ENCODE measurements at regions not wholly inside any gene's neighbourhood (a gene's known extent, or its start where the extent isn't known, plus 50 kb on each side); places are given as distances from the start of the nearest gene placed in this dataset.

- Histone ChIP-seq H4K20me1 (replicated peaks in 1 of 2; ENCODE audit: control insufficient read depth in 1 of 2, insufficient read depth in 2 of 2, low read length in 2 of 2) (no peaks in the 10 kb centered on the region), H2BK15ac (ENCODE audit: low read length) (no peak overlapping the region), H2BK5ac (ENCODE audit: low read depth, low read length) (no peak overlapping the region), H2BK120ac (replicated peaks; ENCODE audit: low read depth, low read length) (no peak overlapping the region), H3K9ac (replicated peaks in 1 of 4; ENCODE audit: extremely low read depth in 1 of 4, low read depth in 3 of 4, low read length in 3 of 4) (no peak overlapping the region), H3K27me3 (replicated peaks in 1 of 4; ENCODE audit: control insufficient read depth in 3 of 4, extremely low read depth in 1 of 4, insufficient read depth in 3 of 4, low read length in 3 of 4) (no peaks in the 10 kb centered on the region), H3K79me1 (ENCODE audit: low read depth, low read length) (no peaks in the 10 kb centered on the region), H3K14ac (ENCODE audit: insufficient read length) (no peak overlapping the region), H4K5ac (ENCODE audit: insufficient read length, low read depth, low read length) (no peak overlapping the region), H3K56ac (replicated peaks; ENCODE audit: insufficient read length, low read depth, low read length) (no peak overlapping the region), H3K4me3 (ENCODE audit: extremely low read depth in 1 of 4, insufficient read depth in 2 of 4, low read depth in 3 of 4, low read length in 4 of 4) (no peak overlapping the region), H3K9me3 (ENCODE audit: insufficient read depth in 2 of 2, low read depth in 1 of 2, low read length in 1 of 2) (0 out of 4 replicates have a peak, but pooled peaks cover 0 to 3% of the 10 kb centered on the region in 2 experiments), H3K79me2 (ENCODE audit: control insufficient read depth in 1 of 2, insufficient read depth in 2 of 2, low read length in 2 of 2) (no peaks in the 10 kb centered on the region), H3K18ac (ENCODE audit: extremely low read depth, low read length) (no peak overlapping the region), H4K91ac (replicated peaks; ENCODE audit: insufficient read length, low read length) (no peak overlapping the region), H3K4ac (replicated peaks; ENCODE audit: insufficient read length, low read depth, low read length) (no peak overlapping the region), H3K23me2 (ENCODE audit: low read depth, low read length) (no peaks in the 10 kb centered on the region), H3K4me1 (replicated peaks in 1 of 4; ENCODE audit: control insufficient read depth in 3 of 4, insufficient read depth in 4 of 4, low read length in 3 of 4) (no peaks in the 10 kb centered on the region), H4K8ac (ENCODE audit: extremely low read depth, insufficient read depth, low read length) (no peak overlapping the region), H3K36me3 (ENCODE audit: control insufficient read depth in 2 of 4, insufficient read depth in 4 of 4, low read length in 3 of 4) (no peaks in the 10 kb centered on the region), H2AK5ac (ENCODE audit: low read depth, low read length) (no peak overlapping the region), H3K27ac (ENCODE audit: low read depth, low read length) (no peak overlapping the region), H2BK12ac (ENCODE audit: low read depth, low read length) (no peak overlapping the region), H2AFZ (ENCODE audit: low read length) (no peak overlapping the region), H3K23ac (ENCODE audit: insufficient read length) (no peak overlapping the region), H3K4me2 (ENCODE audit: insufficient read depth in 1 of 2, low read depth in 2 of 2, low read length in 2 of 2) (no peak overlapping the region), H2BK20ac (ENCODE audit: low read length) (no peak overlapping the region)
- ChIA-PET POLR2A (ENCODE audit: partially characterized antibody) (no interaction called here), CTCF (ENCODE audit: partially characterized antibody) (no interaction called here)
- DNase-seq (ENCODE audit: low read depth in 1 of 2, low spot score in 2 of 2) (no peak), FAIRE-seq (no peak)
- WGBS, 2 experiments (ENCODE audit: extremely low coverage in 1 of 2, insufficient coverage in 1 of 2, insufficient read length in 1 of 2, insufficient replicate concordance in 2 of 2, low coverage in 1 of 2, low lambda C conversion rate in 2 of 2, missing lambda C conversion rate in 1 of 2) = 100% methylated on average over 2 of the region's 2 CpGs; no CpG with 5 or more reads in 1 of the 2 experiments
- TF ChIP-seq POU5F1 (IDR thresholded peaks at IDR 0.05; ENCODE audit: low read depth, low read length) = no peak
Observed at GRCh38 chr11:80948781-80949180, 1508.0 kb upstream of the TENM4 start.

All from H1 (cell line).